HEK293 (cell line): ENCODE measurements at regions not wholly inside any gene's neighbourhood (a gene's known extent, or its start where the extent isn't known, plus 50 kb on each side); places are given as distances from the start of the nearest gene placed in this dataset.

Experiments
- CTCF ChIA-PET: fragments of 350-600 bp; formaldehyde crosslinking; extraction: SDS; loops from one replicate; lab custom pipeline; 2021; ENCODE audit warnings: antibody characterized with exemption; lab: Yijun Ruan, JAX
- POLR2A ChIA-PET: fragments of 300-600 bp; formaldehyde crosslinking; extraction: SDS; loops from one replicate; lab custom pipeline; 2020; ENCODE audit warnings: antibody characterized with exemption, inconsistent platforms; lab: Yijun Ruan, JAX
- H3K27ac ChIP-seq: fragments of 200-500 bp; sonication (Bioruptor generic); 2 replicates; pipeline ENCODE4 v1.5.1; 2014; ENCODE audit warnings: low read depth, low read length, control low read depth, inconsistent platforms; ENCODE audit errors: extremely low read depth
- H3K36me3 ChIP-seq, 2 experiments: fragments of 200-500 bp in 1 of 2; sonication (Bioruptor generic) in 1 of 2; 1 replicate in 1 of 2; 2 replicates in 1 of 2; pipeline ENCODE4 v1.5.1; 2014 to 2017; ENCODE audit warnings: inconsistent platforms in 2 of 2, low read length in 2 of 2; ENCODE audit not compliant: control insufficient read depth in 2 of 2, insufficient read depth in 1 of 2
- H3K4me1 ChIP-seq: fragments of 200-500 bp; sonication (Bioruptor generic); 2 replicates; pipeline ENCODE4 v1.5.1; 2014; ENCODE audit warnings: mild to moderate bottlenecking, low read length, inconsistent platforms; ENCODE audit not compliant: control insufficient read depth, insufficient read depth
- H3K4me3 ChIP-seq: 2 replicates; pipeline ENCODE4 v1.5.1; 2011; ENCODE audit warnings: low read depth, mild to moderate bottlenecking, control low read depth, low read length, moderate library complexity
- H3K9me3 ChIP-seq: fragments of 200-500 bp; sonication (Bioruptor generic); 2 replicates; pipeline ENCODE4 v1.5.1; 2014; ENCODE audit warnings: low read depth, low read length, inconsistent platforms; ENCODE audit not compliant: control insufficient read depth, insufficient read depth
- BCL6B ChIP-seq: fragments of 450-650 bp; formaldehyde crosslinking; IDR thresholded peaks from 2 replicates; pipeline ENCODE4 v1.5.1; 2017; ENCODE audit warnings: missing biosample characterization, missing genetic modification characterization
- HIC1 ChIP-seq: fragments of 450-650 bp; formaldehyde crosslinking; IDR thresholded peaks from 2 replicates; pipeline ENCODE4 v1.5.1; 2016; ENCODE audit warnings: missing biosample characterization, missing genetic modification characterization
- KLF9 ChIP-seq: fragments of 450-650 bp; formaldehyde crosslinking; IDR thresholded peaks from 2 replicates; pipeline ENCODE4 v1.5.1; 2016; ENCODE audit warnings: missing biosample characterization, missing genetic modification characterization, low read depth
- PRDM4 ChIP-seq: fragments of 450-650 bp; formaldehyde crosslinking; IDR thresholded peaks from 2 replicates; pipeline ENCODE4 v1.5.1; 2017; ENCODE audit warnings: missing biosample characterization, missing genetic modification characterization
- REPIN1 ChIP-seq: fragments of 450-650 bp; formaldehyde crosslinking; IDR thresholded peaks from 2 replicates; pipeline ENCODE4 v1.5.1; 2017; ENCODE audit warnings: missing biosample characterization, missing genetic modification characterization, low read depth
- ZBTB20 ChIP-seq: fragments of 450-650 bp; formaldehyde crosslinking; IDR thresholded peaks from 2 replicates; pipeline ENCODE4 v1.5.1; 2016; ENCODE audit warnings: missing biosample characterization, missing genetic modification characterization
- ZBTB26 ChIP-seq: fragments of 450-650 bp; formaldehyde crosslinking; optimal IDR thresholded peaks from 2 replicates; pipeline ENCODE3; 2016; ENCODE audit warnings: missing biosample characterization, mild to moderate bottlenecking, missing genetic modification characterization
- ZBTB48 ChIP-seq: fragments of 450-650 bp; formaldehyde crosslinking; IDR thresholded peaks from 2 replicates; pipeline ENCODE4 v1.5.1; 2016; ENCODE audit warnings: missing biosample characterization, missing genetic modification characterization
- ZBTB49 ChIP-seq: fragments of 450-650 bp; formaldehyde crosslinking; IDR thresholded peaks from 2 replicates; pipeline ENCODE4 v1.5.1; 2016; ENCODE audit warnings: missing biosample characterization, missing genetic modification characterization, low read depth
- ZFP3 ChIP-seq: fragments of 450-650 bp; formaldehyde crosslinking; IDR thresholded peaks from 2 replicates; pipeline ENCODE4 v1.5.1; 2016; ENCODE audit warnings: low read depth, missing biosample characterization, missing genetic modification characterization
- ZNF112 ChIP-seq: fragments of 450-650 bp; formaldehyde crosslinking; IDR thresholded peaks from 2 replicates; pipeline ENCODE4 v1.5.0; 2017; ENCODE audit warnings: missing biosample characterization, missing genetic modification characterization
- ZNF175 ChIP-seq: fragments of 450-650 bp; formaldehyde crosslinking; IDR thresholded peaks from 2 replicates; pipeline ENCODE4 v1.5.1; 2016; ENCODE audit warnings: missing biosample characterization, missing genetic modification characterization
- ZNF18 ChIP-seq: fragments of 450-650 bp; formaldehyde crosslinking; IDR thresholded peaks from 2 replicates; pipeline ENCODE4 v1.5.1; 2016; ENCODE audit warnings: missing biosample characterization, missing genetic modification characterization
- ZNF274 ChIP-seq, 2 experiments: fragments of 200-500 bp in 1 of 2; fragments of 450-650 bp in 1 of 2; sonication (Bioruptor generic) in 1 of 2; formaldehyde crosslinking in 1 of 2; IDR thresholded peaks; 2 replicates each; pipeline versions ENCODE4 v1.5.1 to v1.6.1; 2014 to 2016; ENCODE audit warnings: borderline replicate concordance in 1 of 2, inconsistent platforms in 1 of 2, low read length in 1 of 2, missing biosample characterization in 1 of 2, missing genetic modification characterization in 1 of 2
- ZNF473 ChIP-seq: fragments of 450-650 bp; formaldehyde crosslinking; IDR thresholded peaks from 2 replicates; pipeline ENCODE4 v1.5.1; 2017; ENCODE audit warnings: missing biosample characterization, missing genetic modification characterization
- ZNF561 ChIP-seq: fragments of 450-650 bp; IDR thresholded peaks from 2 replicates; pipeline ENCODE4 v1.5.1; 2018; ENCODE audit warnings: missing biosample characterization, missing genetic modification characterization, borderline replicate concordance
- ZNF621 ChIP-seq: fragments of 450-650 bp; formaldehyde crosslinking; IDR thresholded peaks from 2 replicates; pipeline ENCODE4 v1.5.1; 2017; ENCODE audit warnings: missing biosample characterization, missing genetic modification characterization
- ZNF629 ChIP-seq: fragments of 450-650 bp; formaldehyde crosslinking; IDR thresholded peaks from 2 replicates; pipeline ENCODE4 v1.5.1; 2017; ENCODE audit warnings: missing biosample characterization, missing genetic modification characterization
- ZNF658 ChIP-seq: fragments of 450-650 bp; formaldehyde crosslinking; IDR thresholded peaks from 2 replicates; pipeline ENCODE4; 2016; ENCODE audit warnings: missing biosample characterization, missing genetic modification characterization
- ZNF677 ChIP-seq: fragments of 450-650 bp; IDR thresholded peaks from 2 replicates; pipeline ENCODE4 v1.5.0; 2018; ENCODE audit warnings: missing biosample characterization, mild to moderate bottlenecking, missing genetic modification characterization, moderate library complexity
- ZNF704 ChIP-seq: fragments of 450-650 bp; formaldehyde crosslinking; IDR thresholded peaks from 2 replicates; pipeline ENCODE4 v1.5.1; 2016; ENCODE audit warnings: missing biosample characterization, missing genetic modification characterization
- ZNF707 ChIP-seq: fragments of 450-650 bp; formaldehyde crosslinking; IDR thresholded peaks from 2 replicates; pipeline ENCODE4 v1.5.1; 2016; ENCODE audit warnings: missing biosample characterization, missing genetic modification characterization
- ZNF747 ChIP-seq: fragments of 450-650 bp; formaldehyde crosslinking; IDR thresholded peaks from 2 replicates; pipeline ENCODE4 v1.5.1; 2016; ENCODE audit warnings: missing biosample characterization, missing genetic modification characterization
- ZNF776 ChIP-seq: fragments of 450-650 bp; formaldehyde crosslinking; IDR thresholded peaks from 2 replicates; pipeline ENCODE4 v1.5.0; 2017; ENCODE audit warnings: missing biosample characterization, missing genetic modification characterization, borderline replicate concordance

GRCh38 chr9:36763778-36764177 is 191.1 kb downstream of the MELK start:
- H3K9me3 ChIP-seq = no peaks in the 10 kb centered on the region
- H3K27ac ChIP-seq = no peak overlapping the region
- POLR2A ChIA-PET = no interaction called here
- H3K36me3 ChIP-seq = no peaks in the 10 kb centered on the region
- H3K4me1 ChIP-seq = no peaks in the 10 kb centered on the region
- no peak overlapping the region for H3K4me3 ChIP-seq
- CTCF ChIA-PET = no interaction called here
- TF ChIP-seq ZNF747 (tag by site-specific recombination) (0 out of 2 replicates have a peak, but pooled peaks have one; percentile 66), ZBTB26 (tag by site-specific recombination) (peak; percentile 11), BCL6B (tag by site-specific recombination) (0 out of 2 replicates have a peak, but pooled peaks have one; percentile 6), ZBTB20 (tag by site-specific recombination) (0 out of 2 replicates have a peak, but pooled peaks have one; percentile 22), ZNF707 (tag by site-specific recombination) (0 out of 2 replicates have a peak, but pooled peaks have one; percentile 26), ZNF677 (tag by site-specific recombination) (no peak), ZNF776 (tag by site-specific recombination) (0 out of 2 replicates have a peak, but pooled peaks have one; percentile 42), PRDM4 (no peak), ZFP3 (tag by site-specific recombination) (no peak), ZNF274 (IDR thresholded peaks at IDR 0.05; ENCODE audit: low read length) (no peak), ZNF274 (tag by site-specific recombination; IDR thresholded peaks at IDR 0.05; ENCODE audit: borderline replicate concordance) (peak; percentile 38; the same call in 1 of the 2 replicates), ZNF658 (tag by site-specific recombination) (0 out of 2 replicates have a peak, but pooled peaks have one; percentile 50), ZNF112 (tag by site-specific recombination) (0 out of 2 replicates have a peak, but pooled peaks have one; percentile 31), ZNF629 (tag by site-specific recombination) (no peak), ZBTB49 (no peak), KLF9 (peak; percentile 18; the same call in 1 of the 2 replicates), HIC1 (tag by site-specific recombination) (no peak), REPIN1 (no peak), ZNF561 (tag by site-specific recombination) (no peak), ZNF18 (0 out of 2 replicates have a peak, but pooled peaks have one; percentile 36), ZNF175 (tag by site-specific recombination) (0 out of 2 replicates have a peak, but pooled peaks have one; percentile 23), ZNF473 (tag by site-specific recombination) (peak; percentile 57; the same call in 1 of the 2 replicates), ZNF704 (tag by site-specific recombination) (peak; percentile 39; the same call in 1 of the 2 replicates), ZNF621 (0 out of 2 replicates have a peak, but pooled peaks have one; percentile 48), ZBTB48 (tag by site-specific recombination) (no peak)
